NCI-H2227 (cell line): ENCODE measurements at regions not wholly inside any gene's neighbourhood (a gene's known extent, or its start where the extent isn't known, plus 50 kb on each side); places are given as distances from the start of the nearest gene placed in this dataset.
"Not testable (repeated sequence)": the region's sequence is repeated elsewhere in the genome, so short reads cannot be mapped to it uniquely, and the experiment has no call there.

Source experiments
- DNase-seq: peaks from one replicate; lab custom pipeline; 2025; ENCODE audit not compliant: unreplicated experiment; lab: John Stamatoyannopoulos, UW

GRCh38 chr4:147236806-147237205 is 244.1 kb upstream of the EDNRA start:
- no peak for DNase-seq

- DNase-seq, result no peak
These were observed 236.1 kb upstream of the EDNRA start for GRCh38 chr4:147244786-147245185.

- no peak for DNase-seq
These were observed 234.8 kb upstream of the EDNRA start for GRCh38 chr4:147246096-147246495.

DNA sequence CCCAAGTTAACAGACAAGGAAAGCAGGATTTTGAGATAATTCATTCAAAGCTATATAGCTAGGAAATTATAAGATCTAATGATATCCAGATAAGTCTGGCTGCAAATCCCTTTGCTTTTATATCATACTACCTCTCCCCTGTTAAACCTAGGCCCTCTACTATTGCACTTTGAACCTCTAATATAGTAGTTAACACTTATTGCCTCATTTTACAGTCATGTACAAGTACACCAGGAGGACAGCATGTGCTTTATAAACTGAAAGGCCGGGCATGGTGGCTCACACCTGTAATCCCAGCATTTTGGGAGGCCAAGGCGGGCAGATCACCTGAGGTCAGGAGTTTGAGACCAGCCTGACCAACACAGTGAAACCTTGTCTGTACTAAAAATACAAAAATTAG is 234.4 kb upstream of the EDNRA start:
- DNase-seq, result not testable (repeated sequence)

DNA sequence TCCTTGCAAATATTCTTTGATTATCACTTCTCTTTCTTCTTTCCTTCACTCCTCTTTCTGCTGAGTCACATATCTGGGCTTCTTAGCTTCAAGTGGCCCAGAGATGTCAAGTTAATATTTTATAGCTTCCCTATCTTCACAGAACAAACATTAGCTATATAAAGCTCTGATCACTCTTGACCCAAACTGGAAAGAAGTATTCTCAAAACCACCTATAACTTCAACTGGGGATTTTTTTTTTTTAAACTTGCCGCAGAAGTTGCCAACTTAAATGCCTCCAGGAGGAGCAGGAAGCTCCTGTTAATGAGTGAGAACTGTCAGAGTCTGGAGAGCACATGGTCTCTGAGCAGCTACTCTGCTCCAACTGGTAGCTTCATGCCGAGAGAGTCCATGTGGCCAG is 233.3 kb upstream of the EDNRA start:
- no peak for DNase-seq

- no peak for DNase-seq
These were observed 230.8 kb upstream of the EDNRA start for GRCh38 chr4:147250062-147250461.

DNA sequence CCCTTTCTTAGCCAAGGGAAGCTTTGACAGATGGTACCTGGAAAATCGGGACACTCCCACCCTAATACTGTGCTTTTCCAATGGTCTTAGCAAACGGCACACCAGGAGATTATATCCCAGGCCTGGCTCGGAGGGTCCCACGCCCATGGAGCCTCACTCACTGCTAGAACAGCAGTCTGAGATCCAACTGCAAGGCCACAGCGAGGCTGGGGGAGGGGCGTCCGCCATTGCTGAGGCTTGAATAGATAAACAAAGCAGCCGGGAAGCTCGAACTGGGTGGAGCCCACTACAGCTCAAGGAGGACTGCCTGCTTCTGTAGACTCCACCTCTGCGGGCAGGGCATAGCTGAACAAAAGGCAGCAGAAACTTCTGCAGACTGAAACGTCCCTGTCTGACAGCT is 225.6 kb upstream of the EDNRA start:
- not testable (repeated sequence) for DNase-seq

GRCh38 chr4:147259271-147259670 is 221.6 kb upstream of the EDNRA start:
- DNase-seq, result not testable (repeated sequence)

- DNase-seq, result no peak
These were observed 196.6 kb upstream of the EDNRA start for GRCh38 chr4:147284256-147284835.

DNA sequence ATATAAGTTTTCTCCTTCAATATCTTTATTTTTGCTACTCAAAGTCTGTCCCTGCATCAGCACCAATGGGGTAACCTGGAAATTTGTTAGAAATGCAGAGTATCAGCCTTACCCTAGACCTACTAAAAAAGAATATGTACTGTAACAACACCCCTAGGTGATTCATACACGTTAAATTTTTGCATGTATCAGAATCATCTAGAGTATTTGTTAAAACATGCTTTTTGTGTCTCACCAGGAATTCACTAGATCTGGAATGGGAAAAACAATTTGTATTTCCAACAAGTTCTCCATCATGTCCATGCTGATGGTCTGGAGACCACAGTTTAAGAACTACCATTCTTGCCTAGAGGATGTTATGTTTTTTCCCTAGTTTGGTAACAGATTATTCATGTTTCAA is 196.0 kb upstream of the EDNRA start:
- no peak for DNase-seq

- no peak for DNase-seq
These were observed 195.1 kb upstream of the EDNRA start for GRCh38 chr4:147285751-147286150.

GRCh38 chr4:147286846-147287587 is 193.9 kb upstream of the EDNRA start:
- no peak for DNase-seq

DNA sequence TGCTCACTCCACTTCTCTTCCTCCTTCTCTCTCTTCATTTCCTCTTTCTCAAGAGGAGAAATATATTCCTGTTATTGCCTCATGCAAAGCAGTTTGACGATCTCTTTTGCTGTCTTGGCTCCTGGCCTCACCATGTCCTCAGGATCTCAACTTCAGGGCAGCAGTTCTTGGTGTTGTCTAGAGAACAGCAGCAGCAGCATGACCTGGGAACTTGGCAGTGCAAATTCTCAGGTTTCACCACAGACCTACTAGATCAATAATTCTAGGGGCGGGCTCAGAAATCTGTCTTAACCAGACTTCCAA is 193.4 kb upstream of the EDNRA start:
- DNase-seq, result no peak

GRCh38 chr4:147288512-147288911 is 192.4 kb upstream of the EDNRA start:
- DNase-seq, result no peak

- no peak for DNase-seq
These were observed 191.7 kb upstream of the EDNRA start for GRCh38 chr4:147289181-147289580.

GRCh38 chr4:147292604-147293313 is 188.1 kb upstream of the EDNRA start:
- DNase-seq, result not testable (repeated sequence)

DNA sequence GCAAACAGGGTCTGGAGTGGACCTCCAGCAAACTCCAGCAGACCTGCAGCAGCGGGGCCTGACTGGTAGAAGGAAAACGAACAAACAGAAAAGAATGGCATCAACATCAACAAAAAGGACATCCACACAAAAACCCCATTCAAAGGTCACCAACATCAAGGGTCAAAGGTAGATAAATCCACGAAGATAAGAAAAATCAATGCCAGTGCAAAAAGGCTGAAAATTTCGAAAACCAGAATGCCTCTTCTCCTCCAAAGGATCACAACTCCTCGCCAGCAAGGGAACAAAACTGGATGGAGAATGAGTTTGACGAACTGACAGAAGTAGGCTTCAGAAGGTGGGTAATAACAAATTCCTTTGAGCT is 187.6 kb upstream of the EDNRA start:
- DNase-seq, result not testable (repeated sequence)

GRCh38 chr4:147299205-147299604 is 181.7 kb upstream of the EDNRA start:
- DNase-seq, result no peak

- DNase-seq, result no peak
These were observed 177.6 kb upstream of the EDNRA start for GRCh38 chr4:147303174-147303872.

- no peak for DNase-seq
These were observed 177.0 kb upstream of the EDNRA start for GRCh38 chr4:147303873-147304229.

GRCh38 chr4:147307896-147308674 is 172.8 kb upstream of the EDNRA start:
- no peak for DNase-seq
